IMR-90 (cell line): ENCODE measurements at regions not wholly inside any gene's neighbourhood (a gene's known extent, or its start where the extent isn't known, plus 50 kb on each side); places are given as distances from the start of the nearest gene placed in this dataset.
A peak's percentile ranks its signal among the peaks of the same experiment; 100 is the strongest.

Source experiments
- ATAC-seq: fragments of 200-7000 bp; cut with Tn5 transposase; 2 replicates; pipeline ENCODE4 v1.9.1; 2020; ENCODE audit warnings: low read depth, mild to moderate bottlenecking, moderate library complexity
- BruUV-seq: library from RNA; stranded (reverse); fragments of 400-500 nt; replicated peaks from 2 replicates; lab custom pipeline; 2021; lab: Mats Ljungman, UMichigan
- CTCF ChIA-PET: fragments of 300-600 bp; formaldehyde crosslinking; extraction: SDS; loops from one replicate; lab custom pipeline; 2021; ENCODE audit warnings: antibody characterized with exemption; lab: Yijun Ruan, JAX
- POLR2A ChIA-PET: fragments of 300-600 bp; sonication (Branson Sonifier 250); formaldehyde crosslinking; loops from one replicate; lab custom pipeline; 2022; ENCODE audit warnings: antibody characterized with exemption; ENCODE audit not compliant: unreplicated experiment; lab: Charles Lee
- DNase-seq: peaks from one replicate; pipeline ENCODE4 v3.0.0; 2013
- H2AFZ ChIP-seq: replicated peaks from 2 replicates; pipeline ENCODE3; 2013; ENCODE audit warnings: low read length, mild to moderate bottlenecking; ENCODE audit not compliant: poor library complexity
- H2AK5ac ChIP-seq: 2 replicates; pipeline ENCODE4 v1.6.1; 2013; ENCODE audit warnings: low read depth, low read length, inconsistent platforms
- H2AK9ac ChIP-seq: replicated peaks from 2 replicates; pipeline ENCODE3; 2013; ENCODE audit warnings: mild to moderate bottlenecking, low read depth, low read length, moderate library complexity; ENCODE audit not compliant: poor library complexity
- H2BK120ac ChIP-seq: 2 replicates; pipeline ENCODE4 v1.6.1; 2013; ENCODE audit warnings: low read depth, low read length, inconsistent platforms
- H2BK15ac ChIP-seq: 3 replicates; pipeline ENCODE4 v1.6.1; 2013; ENCODE audit warnings: low read depth, low read length, inconsistent platforms
- H2BK20ac ChIP-seq: 2 replicates; pipeline ENCODE4 v1.6.1; 2013; ENCODE audit warnings: low read depth, mild to moderate bottlenecking, inconsistent platforms, low read length, moderate library complexity
- H2BK5ac ChIP-seq: 2 replicates; pipeline ENCODE4 v1.6.1; 2013; ENCODE audit warnings: mild to moderate bottlenecking, low read depth, low read length, inconsistent platforms; ENCODE audit not compliant: poor library complexity, severe bottlenecking
- H3K14ac ChIP-seq: replicated peaks from 2 replicates; pipeline ENCODE4 v1.6.1; 2013; ENCODE audit warnings: low read depth, low read length, inconsistent platforms
- H3K18ac ChIP-seq: 2 replicates; pipeline ENCODE4 v1.6.1; 2013; ENCODE audit warnings: low read depth, low read length, control low read depth
- H3K23ac ChIP-seq: 2 replicates; pipeline ENCODE4 v1.6.1; 2013; ENCODE audit warnings: low read depth, low read length, inconsistent platforms
- H3K27ac ChIP-seq: 2 replicates; pipeline ENCODE4 v1.5.1; 2013; ENCODE audit warnings: mild to moderate bottlenecking, control low read depth, low read length; ENCODE audit not compliant: insufficient read depth
- H3K27me3 ChIP-seq: 2 replicates; pipeline ENCODE4 v1.6.1; 2013; ENCODE audit warnings: low read length; ENCODE audit not compliant: control insufficient read depth, insufficient read depth
- H3K36me3 ChIP-seq: 2 replicates; pipeline ENCODE4 v1.6.1; 2013; ENCODE audit warnings: low read length, mixed read lengths; ENCODE audit not compliant: control insufficient read depth, insufficient read depth
- H3K4ac ChIP-seq: 2 replicates; pipeline ENCODE4 v1.6.1; 2013; ENCODE audit warnings: low read depth, low read length, inconsistent platforms
- H3K4me1 ChIP-seq: 2 replicates; pipeline ENCODE4 v1.6.1; 2013; ENCODE audit warnings: low read length, mixed read lengths; ENCODE audit not compliant: control insufficient read depth, insufficient read depth
- H3K4me2 ChIP-seq: 2 replicates; pipeline ENCODE4 v1.6.1; 2013; ENCODE audit warnings: low read depth, mild to moderate bottlenecking, control low read depth, low read length, moderate library complexity
- H3K4me3 ChIP-seq: 2 replicates; pipeline ENCODE4 v1.5.1; 2013; ENCODE audit warnings: low read depth, mild to moderate bottlenecking, control low read depth, low read length, moderate library complexity; ENCODE audit not compliant: insufficient read depth
- H3K56ac ChIP-seq: 2 replicates; pipeline ENCODE4 v1.6.1; 2013; ENCODE audit warnings: low read length, inconsistent platforms; ENCODE audit not compliant: insufficient read depth; ENCODE audit errors: extremely low read depth
- H3K79me1 ChIP-seq, 2 experiments: 2 replicates each; pipeline ENCODE4 v1.6.1; 2013; ENCODE audit warnings: low read length in 2 of 2, inconsistent platforms in 1 of 2, low read depth in 1 of 2
- H3K9ac ChIP-seq: 2 replicates; pipeline ENCODE4 v1.6.1; 2013; ENCODE audit warnings: low read depth, low read length, control low read depth
- H3K9me1 ChIP-seq: 2 replicates; pipeline ENCODE4 v1.6.1; 2013; ENCODE audit warnings: low read length, inconsistent platforms; ENCODE audit not compliant: insufficient read depth
- H3K9me3 ChIP-seq: 2 replicates; pipeline ENCODE4 v1.6.1; 2013; ENCODE audit warnings: low read length; ENCODE audit not compliant: control insufficient read depth, insufficient read depth
- H4K20me1 ChIP-seq: 2 replicates; pipeline ENCODE4 v1.6.1; 2013; ENCODE audit warnings: low read length, inconsistent platforms; ENCODE audit not compliant: insufficient read depth
- H4K5ac ChIP-seq: 2 replicates; pipeline ENCODE4 v1.6.1; 2013; ENCODE audit warnings: mild to moderate bottlenecking, low read depth, low read length, control low read depth
- H4K8ac ChIP-seq, 2 experiments: 2 replicates each; pipeline ENCODE4 v1.6.1; 2013; ENCODE audit warnings: low read depth in 2 of 2, low read length in 2 of 2, control low read depth in 1 of 2, inconsistent platforms in 1 of 2
- H4K91ac ChIP-seq: 2 replicates; pipeline ENCODE4 v1.6.1; 2013; ENCODE audit warnings: low read depth, low read length, inconsistent platforms; ENCODE audit not compliant: insufficient read depth
- BHLHE40 ChIP-seq: fragments of 150-350 bp; IDR thresholded peaks from 2 replicates; pipeline ENCODE4 v1.6.1; 2016; ENCODE audit warnings: mild to moderate bottlenecking, low read depth, low read length
- CEBPB ChIP-seq: IDR thresholded peaks from 2 replicates; pipeline ENCODE4 v1.6.1; 2012; ENCODE audit warnings: low read depth, low read length, improper control_type of control experiment
- CTCF ChIP-seq: conservative IDR thresholded peaks from 2 replicates; pipeline ENCODE4 v1.5.1; 2012; ENCODE audit warnings: mild to moderate bottlenecking, low read depth, low read length, improper control_type of control experiment
- FOS ChIP-seq: fragments of 150-350 bp; IDR thresholded peaks from 2 replicates; pipeline ENCODE4 v1.6.1; 2016; ENCODE audit warnings: low read depth, low read length
- MAZ ChIP-seq: IDR thresholded peaks from 2 replicates; pipeline ENCODE4 v1.6.1; 2012; ENCODE audit warnings: low read depth, mild to moderate bottlenecking, low read length, improper control_type of control experiment, moderate library complexity, borderline replicate concordance
- MXI1 ChIP-seq: IDR thresholded peaks from 2 replicates; pipeline ENCODE4 v1.6.1; 2012; ENCODE audit warnings: low read depth, mild to moderate bottlenecking, low read length, moderate library complexity, borderline replicate concordance
- POLR2A ChIP-seq: IDR thresholded peaks from 2 replicates; pipeline ENCODE4 v1.6.1; 2012; ENCODE audit warnings: mild to moderate bottlenecking, low read depth, low read length
- RAD21 ChIP-seq: IDR thresholded peaks from 2 replicates; pipeline ENCODE4 v1.6.1; 2012; ENCODE audit warnings: low read length, improper control_type of control experiment
- RCOR1 ChIP-seq: IDR thresholded peaks from 2 replicates; pipeline ENCODE4 v1.6.1; 2012; ENCODE audit warnings: mild to moderate bottlenecking, low read length, improper control_type of control experiment; ENCODE audit not compliant: insufficient replicate concordance
- RFX5 ChIP-seq: IDR thresholded peaks from 2 replicates; pipeline ENCODE4 v1.8.0; 2012; ENCODE audit warnings: low read depth, mild to moderate bottlenecking, low read length, moderate library complexity
- USF2 ChIP-seq: fragments of 150-350 bp; IDR thresholded peaks from 2 replicates; pipeline ENCODE4 v1.6.1; 2017; ENCODE audit warnings: mild to moderate bottlenecking, antibody characterized with exemption, low read length, low read depth
- WGBS, 2 experiments: methylation state at CpG; one replicate each; pipeline versions ENCODE4 v1.1.5 to v1.1.7; 2013; ENCODE audit warnings: missing lambda C conversion rate in 2 of 2; ENCODE audit not compliant: insufficient read length in 1 of 2; ENCODE audit errors: extremely low coverage in 2 of 2; 5-methylcytosine and 5-hydroxymethylcytosine counted together
- dilution Hi-C: fragments of 300-500 bp; cut with HindIII; formaldehyde crosslinking; loops from one replicate; pipeline ENCODE4 v1.14.3; 2018; ENCODE audit warnings: low sequenced_read_pairs; ENCODE audit not compliant: unreplicated experiment
- in situ Hi-C: fragments of 300-500 bp; cut with MboI; formaldehyde crosslinking; loops from 3 replicates; pipeline ENCODE4 v1.14.3; 2019; ENCODE audit warnings: low sequenced_read_pairs, inconsistent platforms, mixed read lengths
- intact Hi-C: fragments of 100-400 bp; cut with micrococcal nuclease; formaldehyde crosslinking; loops from 2 replicates; pipeline ENCODE4 v1.10.0; 2022
- TF ChIP-seq, protein P1 (sequence below): fragments of 150-350 bp; IDR thresholded peaks from 2 replicates; pipeline ENCODE4 v1.6.1; 2016; ENCODE audit warnings: low read depth, mild to moderate bottlenecking, low read length, moderate library complexity, borderline replicate concordance

DNA sequence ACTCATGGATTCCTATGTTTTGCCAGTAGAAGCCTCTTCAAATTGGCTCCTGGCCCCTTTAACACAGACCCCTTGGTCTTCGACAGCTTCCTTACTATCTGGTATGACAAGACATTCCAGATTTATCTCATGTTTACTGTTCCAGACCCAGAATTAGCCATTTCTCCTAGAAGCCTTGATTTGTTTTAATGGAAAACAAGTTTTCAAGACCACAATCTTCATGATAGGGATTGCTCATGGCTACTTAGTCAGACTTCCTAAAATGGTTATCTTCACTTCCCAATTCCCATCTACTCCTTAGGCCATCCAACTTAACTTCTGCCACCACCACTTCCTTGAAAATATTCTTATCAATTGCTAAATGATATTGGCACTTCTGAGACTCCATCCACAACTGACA is 63.2 kb downstream of the TTC32 start:
- DNase-seq (peak; percentile 39), ATAC-seq (no peak)
- POLR2A ChIA-PET = no interaction called here
- no peak overlapping the region for H4K5ac ChIP-seq
- H3K14ac ChIP-seq = no peak overlapping the region
- no peak overlapping the region for H2BK15ac ChIP-seq
- no peaks in the 10 kb centered on the region for H4K20me1 ChIP-seq
- no peak overlapping the region for H3K23ac ChIP-seq
- no peak overlapping the region for H4K91ac ChIP-seq
- H3K9me3 ChIP-seq = no peaks in the 10 kb centered on the region
- H4K8ac ChIP-seq = no peak overlapping the region
- no peaks in the 10 kb centered on the region for H3K9me1 ChIP-seq
- H3K4ac ChIP-seq = no peak overlapping the region
- no peak overlapping the region for H3K9ac ChIP-seq
- no peak overlapping the region for H2BK20ac ChIP-seq
- no peaks in the 10 kb centered on the region for H3K4me1 ChIP-seq
- no CpG with 5 or more reads among the region's 1 CpG for WGBS, 2 experiments
- TF ChIP-seq USF2 (no peak), CTCF (no peak), FOS (no peak), RCOR1 (no peak), RAD21 (no peak), CEBPB (no peak), RFX5 (no peak), MXI1 (no peak), POLR2A (no peak), MAZ (no peak), BHLHE40 (no peak)
- TF ChIP-seq, protein P1, sequence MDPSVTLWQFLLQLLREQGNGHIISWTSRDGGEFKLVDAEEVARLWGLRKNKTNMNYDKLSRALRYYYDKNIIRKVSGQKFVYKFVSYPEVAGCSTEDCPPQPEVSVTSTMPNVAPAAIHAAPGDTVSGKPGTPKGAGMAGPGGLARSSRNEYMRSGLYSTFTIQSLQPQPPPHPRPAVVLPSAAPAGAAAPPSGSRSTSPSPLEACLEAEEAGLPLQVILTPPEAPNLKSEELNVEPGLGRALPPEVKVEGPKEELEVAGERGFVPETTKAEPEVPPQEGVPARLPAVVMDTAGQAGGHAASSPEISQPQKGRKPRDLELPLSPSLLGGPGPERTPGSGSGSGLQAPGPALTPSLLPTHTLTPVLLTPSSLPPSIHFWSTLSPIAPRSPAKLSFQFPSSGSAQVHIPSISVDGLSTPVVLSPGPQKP = no peak
- H2BK120ac ChIP-seq = no peak overlapping the region
- H3K4me2 ChIP-seq = no peak overlapping the region
- no peak overlapping the region for H2AK9ac ChIP-seq
- CTCF ChIA-PET = no interaction called here
- no peak overlapping the region for H3K18ac ChIP-seq
- no peaks in the 10 kb centered on the region for H3K79me1 ChIP-seq
- in situ Hi-C loops = no loop called here
- no peak overlapping the region for H3K56ac ChIP-seq
- peaks cover 7% of the 10 kb centered on the region for H3K27me3 ChIP-seq
- H2BK5ac ChIP-seq = no peak overlapping the region
- no peak overlapping the region for H3K4me3 ChIP-seq
- H3K36me3 ChIP-seq = no peaks in the 10 kb centered on the region
- H2AK5ac ChIP-seq = no peak overlapping the region
- H3K27ac ChIP-seq = no peak overlapping the region
- no TSS peak for BruUV-seq
- H2AFZ ChIP-seq = no peak overlapping the region
- dilution Hi-C loops = no loop called here
- intact Hi-C loops = no loop called here
